Neural cell (in vitro differentiated cells): ENCODE measurements at regions not wholly inside any gene's neighbourhood (a gene's known extent, or its start where the extent isn't known, plus 50 kb on each side); places are given as distances from the start of the nearest gene placed in this dataset.

ENCODE experiments used
- H2AFZ ChIP-seq: fragments of 200-600, 300-800 bp; sonication (generic), shearing (Covaris generic); 2 replicates; pipeline ENCODE4 v1.6.0; 2014; ENCODE audit warnings: low read depth, mild to moderate bottlenecking, antibody characterized with exemption, low read length, moderate library complexity
- H3F3A ChIP-seq: fragments of 200-600 bp; shearing (Covaris generic); 2 replicates; pipeline ENCODE4 v1.6.1; 2016; ENCODE audit warnings: mild to moderate bottlenecking, moderate library complexity, mixed read lengths, antibody characterized with exemption, low read length; ENCODE audit not compliant: insufficient read depth, poor library complexity, severe bottlenecking
- H3K27ac ChIP-seq: fragments of 200-600, 300-800 bp; sonication (generic), shearing (Covaris generic); 2 replicates; pipeline ENCODE4 v1.5.1; 2014; ENCODE audit warnings: mild to moderate bottlenecking, low read length, moderate library complexity
- H3K27me3 ChIP-seq: fragments of 300-800, 200-600 bp; sonication (generic), shearing (Covaris generic); 2 replicates; pipeline ENCODE4 v1.6.0; 2014; ENCODE audit warnings: mild to moderate bottlenecking, low read depth, low read length, moderate library complexity; ENCODE audit not compliant: insufficient read depth
- H3K36me3 ChIP-seq: fragments of 300-800, 200-600 bp; sonication (generic), shearing (Covaris generic); 2 replicates; pipeline ENCODE4 v1.5.1; 2014; ENCODE audit warnings: mild to moderate bottlenecking, antibody characterized with exemption, low read length, moderate library complexity; ENCODE audit not compliant: insufficient read depth
- H3K4me2 ChIP-seq: fragments of 300-800, 200-600 bp; sonication (generic), shearing (Covaris generic); 2 replicates; pipeline ENCODE4 v1.6.0; 2014; ENCODE audit warnings: mild to moderate bottlenecking, low read length
- H3K4me3 ChIP-seq: fragments of 300-800, 200-600 bp; sonication (generic), shearing (Covaris generic); 2 replicates; pipeline ENCODE4 v1.5.1; 2014; ENCODE audit warnings: mild to moderate bottlenecking, low read length, moderate library complexity
- H3K79me2 ChIP-seq: fragments of 200-600 bp; shearing (Covaris generic); replicated peaks from 2 replicates; pipeline ENCODE4 v1.6.0; 2014; ENCODE audit warnings: mild to moderate bottlenecking, low read length, moderate library complexity; ENCODE audit not compliant: insufficient read depth
- H3K9ac ChIP-seq: fragments of 300-800, 200-600 bp; sonication (generic), shearing (Covaris generic); 2 replicates; pipeline ENCODE4 v1.6.1; 2016; ENCODE audit warnings: mild to moderate bottlenecking, low read length, mixed read lengths
- H3K9me2 ChIP-seq: fragments of 200-600 bp; shearing (Covaris generic); 2 replicates; pipeline ENCODE4 v1.6.1; 2016; ENCODE audit warnings: mild to moderate bottlenecking, low read length, mixed read lengths; ENCODE audit not compliant: insufficient read depth
- H3K9me3 ChIP-seq: fragments of 200-600, 300-800 bp; sonication (generic), shearing (Covaris generic); 2 replicates; pipeline ENCODE4 v1.6.1; 2016; ENCODE audit warnings: mild to moderate bottlenecking, mixed run types, low read length, moderate library complexity, mixed read lengths
- H4K20me1 ChIP-seq: fragments of 200-600 bp; shearing (Covaris generic); 2 replicates; pipeline ENCODE4 v1.6.1; 2016; ENCODE audit warnings: mild to moderate bottlenecking, mixed run types; ENCODE audit not compliant: insufficient read depth
- CTCF ChIP-seq: fragments of 450-650 bp; IDR thresholded peaks from 2 replicates; pipeline ENCODE4 v1.5.1; 2014; ENCODE audit warnings: antibody characterized with exemption, mild to moderate bottlenecking, moderate library complexity; ENCODE audit not compliant: poor library complexity, severe bottlenecking
- EP300 ChIP-seq: fragments of 450-650 bp; conservative IDR thresholded peaks from 2 replicates; pipeline ENCODE4 v1.6.1; 2014; ENCODE audit warnings: antibody characterized with exemption, mild to moderate bottlenecking, moderate library complexity; ENCODE audit not compliant: poor library complexity, severe bottlenecking
- EZH2 ChIP-seq: fragments of 200-600, 300-800 bp; shearing (Covaris generic), sonication (generic); IDR thresholded peaks from 2 replicates; pipeline ENCODE4 v1.6.1; 2014; ENCODE audit warnings: antibody characterized with exemption, low read length, borderline replicate concordance, mild to moderate bottlenecking; ENCODE audit not compliant: insufficient read depth, poor library complexity, severe bottlenecking
- MXI1 ChIP-seq: fragments of 450-650 bp; conservative IDR thresholded peaks from 2 replicates; pipeline ENCODE4 v1.6.1; 2014; ENCODE audit warnings: antibody characterized with exemption, mild to moderate bottlenecking; ENCODE audit not compliant: poor library complexity, severe bottlenecking
- POLR2AphosphoS5 ChIP-seq: IDR thresholded peaks from 2 replicates; pipeline ENCODE4 v1.6.1; 2012
- RAD21 ChIP-seq: fragments of 450-650 bp; conservative IDR thresholded peaks from 2 replicates; pipeline ENCODE4 v1.6.1; 2014; ENCODE audit warnings: antibody characterized with exemption, mild to moderate bottlenecking, moderate library complexity
- SMC3 ChIP-seq: fragments of 450-650 bp; conservative IDR thresholded peaks from 2 replicates; pipeline ENCODE4 v1.6.1; 2014; ENCODE audit warnings: antibody characterized with exemption, mild to moderate bottlenecking, moderate library complexity; ENCODE audit not compliant: poor library complexity
- TAF1 ChIP-seq: IDR thresholded peaks from 2 replicates; pipeline ENCODE4 v1.6.1; 2012; ENCODE audit warnings: low read depth
- TF ChIP-seq, protein P1 (sequence below): IDR thresholded peaks from 2 replicates; pipeline ENCODE4 v1.6.1; 2012; ENCODE audit warnings: borderline replicate concordance

- Histone ChIP-seq H3K27me3 (no peaks in the 10 kb centered on the region), H3F3A (no peaks in the 10 kb centered on the region), H3K9me3 (no peaks in the 10 kb centered on the region), H3K79me2 (no peaks in the 10 kb centered on the region), H2AFZ (no peak overlapping the region), H4K20me1 (no peaks in the 10 kb centered on the region), H3K9me2 (no peaks in the 10 kb centered on the region), H3K4me3 (no peak overlapping the region), H3K4me2 (no peak overlapping the region), H3K36me3 (no peaks in the 10 kb centered on the region), H3K9ac (no peak overlapping the region), H3K27ac (no peak overlapping the region)
- TF ChIP-seq EZH2 (no peak), POLR2AphosphoS5 (no peak), MXI1 (no peak), RAD21 (no peak), CTCF (no peak), SMC3 (no peak), EP300 (no peak), TAF1 (no peak)
- TF ChIP-seq, protein P1, sequence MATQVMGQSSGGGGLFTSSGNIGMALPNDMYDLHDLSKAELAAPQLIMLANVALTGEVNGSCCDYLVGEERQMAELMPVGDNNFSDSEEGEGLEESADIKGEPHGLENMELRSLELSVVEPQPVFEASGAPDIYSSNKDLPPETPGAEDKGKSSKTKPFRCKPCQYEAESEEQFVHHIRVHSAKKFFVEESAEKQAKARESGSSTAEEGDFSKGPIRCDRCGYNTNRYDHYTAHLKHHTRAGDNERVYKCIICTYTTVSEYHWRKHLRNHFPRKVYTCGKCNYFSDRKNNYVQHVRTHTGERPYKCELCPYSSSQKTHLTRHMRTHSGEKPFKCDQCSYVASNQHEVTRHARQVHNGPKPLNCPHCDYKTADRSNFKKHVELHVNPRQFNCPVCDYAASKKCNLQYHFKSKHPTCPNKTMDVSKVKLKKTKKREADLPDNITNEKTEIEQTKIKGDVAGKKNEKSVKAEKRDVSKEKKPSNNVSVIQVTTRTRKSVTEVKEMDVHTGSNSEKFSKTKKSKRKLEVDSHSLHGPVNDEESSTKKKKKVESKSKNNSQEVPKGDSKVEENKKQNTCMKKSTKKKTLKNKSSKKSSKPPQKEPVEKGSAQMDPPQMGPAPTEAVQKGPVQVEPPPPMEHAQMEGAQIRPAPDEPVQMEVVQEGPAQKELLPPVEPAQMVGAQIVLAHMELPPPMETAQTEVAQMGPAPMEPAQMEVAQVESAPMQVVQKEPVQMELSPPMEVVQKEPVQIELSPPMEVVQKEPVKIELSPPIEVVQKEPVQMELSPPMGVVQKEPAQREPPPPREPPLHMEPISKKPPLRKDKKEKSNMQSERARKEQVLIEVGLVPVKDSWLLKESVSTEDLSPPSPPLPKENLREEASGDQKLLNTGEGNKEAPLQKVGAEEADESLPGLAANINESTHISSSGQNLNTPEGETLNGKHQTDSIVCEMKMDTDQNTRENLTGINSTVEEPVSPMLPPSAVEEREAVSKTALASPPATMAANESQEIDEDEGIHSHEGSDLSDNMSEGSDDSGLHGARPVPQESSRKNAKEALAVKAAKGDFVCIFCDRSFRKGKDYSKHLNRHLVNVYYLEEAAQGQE = no peak
These were observed 222.6 kb upstream of the GLRA1 start for GRCh38 chr5:152147286-152147685.

GRCh38 chr5:152146566-152146965 lies 221.9 kb upstream of the GLRA1 start:
- H3K79me2 ChIP-seq = no peaks in the 10 kb centered on the region
- no peak overlapping the region for H3K27ac ChIP-seq
- no peaks in the 10 kb centered on the region for H4K20me1 ChIP-seq
- H3F3A ChIP-seq = no peaks in the 10 kb centered on the region
- TF ChIP-seq POLR2AphosphoS5 (no peak), SMC3 (no peak), EP300 (no peak), MXI1 (no peak), CTCF (no peak)
- TF ChIP-seq, protein P1 = no peak
- H3K9me3 ChIP-seq = no peaks in the 10 kb centered on the region
- H3K4me3 ChIP-seq = no peak overlapping the region
- H3K36me3 ChIP-seq = no peaks in the 10 kb centered on the region
- no peaks in the 10 kb centered on the region for H3K27me3 ChIP-seq
- H2AFZ ChIP-seq = no peak overlapping the region
- no peaks in the 10 kb centered on the region for H3K9me2 ChIP-seq
- H3K4me2 ChIP-seq = no peak overlapping the region
- H3K9ac ChIP-seq = no peak overlapping the region
